ENCODE measurements at regions not wholly inside any gene's neighbourhood (a gene's known extent, or its start where the extent isn't known, plus 50 kb on each side); places are given as distances from the start of the nearest gene placed in this dataset.

GRCh38 chr9:3746296-3747275 lies 220.8 kb upstream of the RFX3 start:
- Histone ChIP-seq H3K36me3 (no peaks in the 10 kb centered on the region), H3K27ac (no peak overlapping the region)
- TF ChIP-seq CTCF (IDR thresholded peaks at IDR 0.05) = no peak

GRCh38 chr9:3743901-3744413 lies 218.2 kb upstream of the RFX3 start:
- Histone ChIP-seq H3K27me3 (no peaks in the 10 kb centered on the region), H3K27ac (no peak overlapping the region), H3K9me3 (no peaks in the 10 kb centered on the region), H3K36me3 (no peaks in the 10 kb centered on the region), H3K4me3 (ENCODE audit: low read depth in 1 of 2, low read length in 1 of 2) (no peak overlapping the region), H3K4me1 (ENCODE audit: control insufficient read depth in 1 of 2, insufficient read depth in 1 of 2, low read depth in 1 of 2, low read length in 1 of 2) (no peaks in the 10 kb centered on the region)
- no peak for TF ChIP-seq CTCF (IDR thresholded peaks at IDR 0.05)

More at GRCh38 chr9:3746296-3747275, 220.8 kb upstream of the RFX3 start:
- Histone ChIP-seq H3K27me3 (no peaks in the 10 kb centered on the region), H3K9me3 (no peaks in the 10 kb centered on the region), H3K4me3 (ENCODE audit: low read depth in 1 of 2, low read length in 1 of 2) (no peak overlapping the region), H3K4me1 (ENCODE audit: control insufficient read depth in 1 of 2, insufficient read depth in 1 of 2, low read depth in 1 of 2, low read length in 1 of 2) (no peaks in the 10 kb centered on the region)

GRCh38 chr9:3742586-3742985 lies 216.8 kb upstream of the RFX3 start:
- no peak overlapping the region for H3K4me3 ChIP-seq (ENCODE audit: low read depth in 1 of 2, low read length in 1 of 2)
- no peak for TF ChIP-seq CTCF (IDR thresholded peaks at IDR 0.05)
- H3K27me3 ChIP-seq = no peaks in the 10 kb centered on the region
- no peaks in the 10 kb centered on the region for H3K36me3 ChIP-seq
- H3K4me1 ChIP-seq (ENCODE audit: control insufficient read depth in 1 of 2, insufficient read depth in 1 of 2, low read depth in 1 of 2, low read length in 1 of 2) = peaks cover 0 to 2% of the 10 kb centered on the region in 2 experiments
- no peak overlapping the region for H3K27ac ChIP-seq
- H3K9me3 ChIP-seq = no peaks in the 10 kb centered on the region

- no peak overlapping the region for H3K27ac ChIP-seq
- no peaks in the 10 kb centered on the region for H3K36me3 ChIP-seq
- no peaks in the 10 kb centered on the region for H3K27me3 ChIP-seq
- no peak overlapping the region for H3K4me3 ChIP-seq (ENCODE audit: low read depth in 1 of 2, low read length in 1 of 2)
- H3K4me1 ChIP-seq (ENCODE audit: control insufficient read depth in 1 of 2, insufficient read depth in 1 of 2, low read depth in 1 of 2, low read length in 1 of 2) = peaks cover 5 to 10% of the 10 kb centered on the region in 2 experiments
- no peaks in the 10 kb centered on the region for H3K9me3 ChIP-seq
- no peak for TF ChIP-seq CTCF (IDR thresholded peaks at IDR 0.05)
These were observed 215.9 kb upstream of the RFX3 start for GRCh38 chr9:3741729-3742128.

GRCh38 chr9:3740690-3741419 lies 215.1 kb upstream of the RFX3 start:
- H3K36me3 ChIP-seq = no peaks in the 10 kb centered on the region
- H3K27ac ChIP-seq = no peak overlapping the region
- H3K27me3 ChIP-seq = no peaks in the 10 kb centered on the region
- H3K4me1 ChIP-seq (ENCODE audit: control insufficient read depth in 1 of 2, insufficient read depth in 1 of 2, low read depth in 1 of 2, low read length in 1 of 2) = peaks cover 13 to 19% of the 10 kb centered on the region in 2 experiments
- H3K4me3 ChIP-seq (ENCODE audit: low read depth in 1 of 2, low read length in 1 of 2) = no peak overlapping the region
- TF ChIP-seq CTCF (IDR thresholded peaks at IDR 0.05) = no peak
- H3K9me3 ChIP-seq = no peaks in the 10 kb centered on the region

Data from neutrophil (primary cell).